Common myeloid progenitor, CD34-positive (primary cell): ENCODE measurements at regions not wholly inside any gene's neighbourhood (a gene's known extent, or its start where the extent isn't known, plus 50 kb on each side); places are given as distances from the start of the nearest gene placed in this dataset.
A peak's percentile ranks its signal among the peaks of the same experiment; 100 is the strongest.
"Not testable (repeated sequence)": the region's sequence is repeated elsewhere in the genome, so short reads cannot be mapped to it uniquely, and the experiment has no call there.

Source experiments
- CTCF ChIA-PET: fragments of 350-600 bp; sonication (Branson Sonifier 250); formaldehyde crosslinking; loops from one replicate; lab custom pipeline; 2021; ENCODE audit warnings: antibody characterized with exemption; lab: Charles Lee
- POLR2A ChIA-PET: fragments of 350-600 bp; sonication (Branson Sonifier 250); formaldehyde crosslinking; loops from one replicate; lab custom pipeline; 2021; ENCODE audit warnings: antibody characterized with exemption; lab: Charles Lee
- DNase-seq, 3 donors: peaks; one replicate each; pipeline versions ENCODE4 v3.0.0 to v3.0.0-alpha.2; 2013
- H3K27ac ChIP-seq, 2 experiments: 1 replicate in 1 of 2; 2 replicates in 1 of 2; pipeline ENCODE4 v1.7.0; 2013; ENCODE audit warnings: inconsistent platforms in 2 of 2, low read length in 2 of 2, mild to moderate bottlenecking in 2 of 2, low read depth in 1 of 2, moderate library complexity in 1 of 2; ENCODE audit not compliant: severe bottlenecking in 2 of 2, insufficient read depth in 1 of 2, poor library complexity in 1 of 2
- H3K27me3 ChIP-seq, 5 experiments: replicated peaks in 2 of 5; 1 replicate in 3 of 5; 2 replicates in 2 of 5; pipeline versions ENCODE4 v1.6.1 to v1.7.0; 2013; ENCODE audit warnings: low read length in 4 of 5, mild to moderate bottlenecking in 2 of 5, moderate library complexity in 2 of 5, inconsistent platforms in 1 of 5; ENCODE audit not compliant: insufficient read depth in 5 of 5, control insufficient read depth in 4 of 5
- H3K36me3 ChIP-seq, 4 experiments: 1 replicate in 2 of 4; 2 replicates in 2 of 4; pipeline versions ENCODE4 v1.6.1 to v1.7.0; 2013; ENCODE audit warnings: low read length in 3 of 4, control low read depth in 1 of 4, mild to moderate bottlenecking in 1 of 4; ENCODE audit not compliant: control insufficient read depth in 4 of 4, insufficient read depth in 4 of 4
- H3K4me1 ChIP-seq, 4 experiments: 1 replicate in 3 of 4; 2 replicates in 1 of 4; pipeline versions ENCODE4 v1.6.1 to v1.7.1; 2013; ENCODE audit warnings: low read length in 3 of 4, mild to moderate bottlenecking in 3 of 4, control low read depth in 1 of 4, inconsistent platforms in 1 of 4, moderate library complexity in 1 of 4; ENCODE audit not compliant: control insufficient read depth in 4 of 4, insufficient read depth in 4 of 4; ENCODE audit errors: control extremely low read depth in 1 of 4
- H3K4me3 ChIP-seq, 7 experiments: 1 replicate in 4 of 7; 2 replicates in 3 of 7; pipeline versions ENCODE4 v1.5.1 to v1.7.0; 2013; ENCODE audit warnings: mild to moderate bottlenecking in 7 of 7, low read length in 6 of 7, moderate library complexity in 6 of 7, inconsistent platforms in 2 of 7, low read depth in 2 of 7, control low read depth in 1 of 7; ENCODE audit not compliant: insufficient read depth in 4 of 7, control insufficient read depth in 1 of 7; ENCODE audit errors: extremely low read depth in 1 of 7
- H3K9me3 ChIP-seq, 5 experiments: 1 replicate in 4 of 5; 2 replicates in 1 of 5; pipeline versions ENCODE4 v1.6.1 to v1.7.1; 2013; ENCODE audit warnings: low read length in 4 of 5, mild to moderate bottlenecking in 2 of 5, inconsistent platforms in 1 of 5, low read depth in 1 of 5, moderate library complexity in 1 of 5; ENCODE audit not compliant: control insufficient read depth in 4 of 5, insufficient read depth in 2 of 5; ENCODE audit errors: control extremely low read depth in 1 of 5
- WGBS: methylation state at CpG from one replicate; pipeline ENCODE4 v1.1.5; 2013; ENCODE audit not compliant: insufficient coverage; 5-methylcytosine and 5-hydroxymethylcytosine counted together

DNA sequence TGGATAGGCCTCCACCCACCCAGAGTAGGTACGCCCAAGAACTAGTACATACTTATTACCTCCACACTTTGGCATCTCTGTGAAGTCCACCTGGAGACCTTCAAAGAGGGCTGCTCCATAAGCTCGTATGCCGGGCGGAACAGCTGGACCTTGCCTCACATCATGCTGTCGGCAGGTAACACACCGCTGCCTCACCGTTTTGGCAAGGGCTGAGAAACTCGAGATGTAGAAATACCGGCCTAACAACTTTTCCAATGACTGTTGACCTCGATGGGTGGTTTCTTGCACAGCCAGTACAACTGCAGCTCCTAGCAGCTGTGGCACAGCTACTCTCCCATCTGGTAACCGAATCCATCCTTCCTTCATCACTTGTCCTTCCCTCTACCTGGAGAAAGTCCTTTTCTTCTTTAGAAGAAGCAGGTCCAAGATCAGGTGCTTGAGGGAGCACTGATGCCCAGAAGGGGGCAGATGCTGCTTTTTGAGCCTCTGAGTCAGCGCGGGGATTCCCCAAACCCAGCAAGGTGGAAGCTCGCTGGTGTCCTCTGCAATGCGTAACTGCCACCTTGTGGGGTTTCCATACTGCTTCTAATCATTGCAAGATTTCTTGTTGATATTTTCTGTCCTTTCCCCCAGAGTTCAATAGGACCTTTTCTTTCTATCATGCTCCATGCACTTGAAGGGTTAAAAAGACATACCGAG is 301.9 kb upstream of the FRG2C start:
- H3K4me1 ChIP-seq, H3K9me3 ChIP-seq, H3K4me3 ChIP-seq, H3K27me3 ChIP-seq, POLR2A ChIA-PET, H3K36me3 ChIP-seq, H3K27ac ChIP-seq: not testable (repeated sequence)
- 89% methylated on average over 9 of the region's 16 CpGs for WGBS
- DNase-seq = peak; percentile 6 to 72 (median 31)
- CTCF ChIA-PET = interaction anchor here (1.7 to 2.7 kb wide), 3 partner anchors 66 to 103 kb away, joined by 4 to 6 read pairs (median 6); no protein-coding TSS in a partner anchor

DNA sequence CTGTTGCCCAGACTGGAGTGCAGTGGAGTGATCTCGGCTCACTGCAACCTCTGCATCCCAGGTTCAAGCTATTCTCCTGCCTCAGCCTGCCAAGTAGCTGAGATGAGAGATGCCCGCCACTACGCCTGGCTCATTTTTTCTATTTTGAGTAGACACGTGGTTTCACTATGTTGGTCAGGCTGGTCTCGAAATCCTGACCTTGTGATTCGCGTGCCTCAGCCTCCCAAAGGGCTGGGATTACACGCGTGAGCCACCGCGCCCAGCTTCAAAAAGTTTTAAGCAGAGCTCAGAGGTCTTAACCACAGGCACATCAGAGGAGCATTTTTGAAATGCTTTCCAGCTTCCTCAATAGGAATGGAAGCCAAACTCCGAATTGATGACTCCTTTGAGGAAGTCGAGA is 291.2 kb upstream of the FRG2C start:
- H3K4me1 ChIP-seq, H3K36me3 ChIP-seq, H3K27ac ChIP-seq, H3K27me3 ChIP-seq, POLR2A ChIA-PET, DNase-seq, H3K9me3 ChIP-seq: not testable (repeated sequence)
- H3K4me3 ChIP-seq = peak overlapping the region in 1 of 7 experiments; percentile 57
- whole genome bisulfite sequencing = 92% methylated on average over 9 of the region's 13 CpGs
- CTCF ChIA-PET = interaction anchor here (0.6 kb wide), 1 partner anchor 1870 kb away, joined by 3 read pairs; no protein-coding TSS in a partner anchor

DNA sequence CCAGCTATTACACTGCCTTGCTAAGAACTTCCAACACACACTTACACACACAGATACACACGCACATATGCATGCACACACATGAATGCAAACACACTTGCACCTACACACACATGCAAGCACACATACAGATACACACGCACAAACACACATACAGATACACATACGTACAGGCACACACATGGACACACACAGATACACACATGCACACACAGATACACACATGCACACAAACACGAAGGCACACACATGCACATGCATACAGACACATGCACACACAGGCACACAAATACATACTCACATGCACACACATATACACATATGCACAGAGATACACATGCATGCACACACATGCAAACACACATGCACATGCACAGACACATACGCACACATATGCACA is 284.3 kb upstream of the FRG2C start:
- WGBS = no CpG with 5 or more reads among the region's 5 CpGs

DNA sequence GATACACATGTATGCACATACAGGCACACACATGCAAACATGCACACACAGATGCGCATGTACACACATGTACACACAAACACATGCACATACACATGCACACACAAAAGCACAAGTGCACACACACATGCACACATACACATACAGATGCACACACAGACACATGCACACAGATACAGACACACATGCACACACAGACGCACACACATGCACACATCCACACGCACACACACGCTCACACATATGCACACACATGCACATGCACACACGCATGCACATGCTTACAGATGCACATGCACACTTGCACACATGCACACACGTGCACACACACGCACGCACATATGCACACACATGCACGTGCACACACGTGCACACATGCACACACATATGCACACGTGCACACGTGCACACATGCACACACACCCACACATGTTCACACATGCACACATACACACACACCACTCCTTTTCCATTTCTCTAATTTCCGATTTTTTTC is 283.8 kb upstream of the FRG2C start:
- POLR2A ChIA-PET = no interaction called here
- Histone ChIP-seq H3K4me1 (no peaks in the 10 kb centered on the region), H3K36me3 (no peaks in the 10 kb centered on the region), H3K4me3 (no peak overlapping the region), H3K9me3 (no peaks in the 10 kb centered on the region), H3K27me3 (no peaks in the 10 kb centered on the region), H3K27ac (no peak overlapping the region)
- no CpG with 5 or more reads among the region's 13 CpGs for WGBS
- CTCF ChIA-PET = no interaction called here
- no peak for DNase-seq

More for the DNA sequence above, 284.3 kb upstream of the FRG2C start:
- H3K27ac ChIP-seq, POLR2A ChIA-PET, CTCF ChIA-PET, H3K36me3 ChIP-seq, H3K4me3 ChIP-seq, H3K9me3 ChIP-seq, H3K27me3 ChIP-seq, DNase-seq, H3K4me1 ChIP-seq: not testable (repeated sequence)

DNA sequence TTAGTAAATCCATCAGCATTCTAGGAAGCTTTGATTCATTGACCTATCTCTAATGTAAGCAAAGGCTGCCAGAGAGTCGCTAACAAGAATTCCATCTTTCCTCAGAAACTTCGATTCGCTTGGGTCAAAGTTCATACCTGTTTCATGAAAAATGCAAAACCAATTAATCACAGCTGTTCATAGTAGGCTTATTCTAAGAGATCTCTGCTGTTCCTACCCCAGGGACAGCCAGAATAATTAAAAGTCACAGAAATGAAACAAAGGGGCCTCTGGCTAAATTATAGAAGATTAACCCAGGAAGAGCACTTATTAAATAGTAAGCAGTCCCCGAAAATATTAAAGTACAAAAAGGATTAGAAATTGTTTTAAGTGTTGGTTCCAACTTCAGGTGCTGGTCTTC is 280.1 kb upstream of the FRG2C start:
- H3K4me3 ChIP-seq, H3K4me1 ChIP-seq, H3K9me3 ChIP-seq, H3K27ac ChIP-seq, POLR2A ChIA-PET, H3K27me3 ChIP-seq, DNase-seq, CTCF ChIA-PET, H3K36me3 ChIP-seq: not testable (repeated sequence)
- no CpG with 5 or more reads among the region's 4 CpGs for WGBS

DNA sequence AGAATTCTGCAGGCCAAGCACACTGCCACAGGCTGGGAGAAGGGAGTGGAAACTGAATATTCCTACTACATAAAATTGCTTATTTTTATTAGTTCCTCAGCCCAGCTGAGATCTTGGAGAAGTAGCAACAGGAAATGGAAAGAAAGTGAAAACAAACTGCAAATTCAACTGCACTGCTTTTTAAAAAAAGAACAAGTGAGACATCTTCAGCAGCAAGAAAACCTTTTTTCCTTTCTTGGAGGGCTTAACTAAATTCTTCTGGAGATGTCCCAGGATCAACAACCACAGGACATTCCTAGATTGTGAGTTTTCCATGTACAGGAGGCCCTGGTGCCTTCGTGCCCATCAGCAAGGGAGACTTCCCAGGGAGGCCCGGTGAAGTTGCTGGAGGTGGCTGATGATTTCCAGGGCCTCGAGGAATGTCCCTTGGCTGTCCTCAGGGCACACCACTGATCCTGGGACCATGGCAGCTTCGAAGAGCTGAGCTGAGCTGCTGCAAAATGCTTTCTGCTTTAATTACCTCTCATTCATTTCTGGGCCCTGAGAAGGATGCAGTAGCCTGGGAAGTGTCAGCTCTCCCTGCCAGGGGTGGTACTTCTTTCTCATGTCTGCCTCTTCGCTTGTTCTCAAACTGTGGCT is 275.5 kb upstream of the FRG2C start:
- H3K9me3 ChIP-seq, H3K4me3 ChIP-seq, POLR2A ChIA-PET, DNase-seq, H3K27ac ChIP-seq, H3K27me3 ChIP-seq, CTCF ChIA-PET, H3K4me1 ChIP-seq, H3K36me3 ChIP-seq: not testable (repeated sequence)
- no CpG with 5 or more reads among the region's 5 CpGs for WGBS

DNA sequence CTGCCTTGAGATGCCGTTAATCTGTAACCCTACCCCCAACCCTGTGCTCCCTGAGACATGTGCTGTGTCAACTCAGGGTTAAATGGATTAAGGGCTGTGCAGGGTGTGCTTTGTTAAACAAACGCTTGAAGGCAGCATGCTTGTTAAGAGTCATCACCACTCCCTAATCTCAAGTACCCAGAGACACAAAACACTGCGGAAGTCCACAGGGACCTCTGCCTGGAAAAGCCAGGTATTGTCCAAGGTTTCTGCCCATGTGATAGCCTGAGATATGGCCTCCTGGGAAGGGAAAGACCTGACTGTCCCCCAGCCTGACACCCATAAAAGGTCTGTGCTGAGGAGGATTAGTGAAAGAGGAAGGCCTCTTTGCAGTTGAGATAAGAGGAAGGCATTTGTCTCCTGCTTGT is 270.8 kb upstream of the FRG2C start:
- WGBS = no CpG with 5 or more reads among the region's 3 CpGs
- DNase-seq, H3K9me3 ChIP-seq, POLR2A ChIA-PET, CTCF ChIA-PET, H3K27ac ChIP-seq, H3K27me3 ChIP-seq, H3K4me3 ChIP-seq, H3K36me3 ChIP-seq: not testable (repeated sequence)
- peaks cover 0 to 12% (median under 1%) of the 10 kb centered on the region in 4 experiments for H3K4me1 ChIP-seq
